IMR-90 (cell line): ENCODE measurements at regions not wholly inside any gene's neighbourhood (a gene's known extent, or its start where the extent isn't known, plus 50 kb on each side); places are given as distances from the start of the nearest gene placed in this dataset.

Source experiments
- MAFK ChIP-seq: IDR thresholded peaks from 2 replicates; pipeline ENCODE4 v1.6.1; 2012; ENCODE audit warnings: low read depth, low read length, improper control_type of control experiment
- POLR2A ChIP-seq: IDR thresholded peaks from 2 replicates; pipeline ENCODE4 v1.6.1; 2012; ENCODE audit warnings: mild to moderate bottlenecking, low read depth, low read length
- TF ChIP-seq, protein P1 (sequence below): conservative IDR thresholded peaks from 2 replicates; pipeline ENCODE4 v1.5.1; 2012; ENCODE audit warnings: mild to moderate bottlenecking, low read depth, low read length, improper control_type of control experiment
- TF ChIP-seq, protein P2 (sequence below): fragments of 150-350 bp; IDR thresholded peaks from 2 replicates; pipeline ENCODE4 v1.6.1; 2017; ENCODE audit warnings: mild to moderate bottlenecking, antibody characterized with exemption, low read length, low read depth

DNA sequence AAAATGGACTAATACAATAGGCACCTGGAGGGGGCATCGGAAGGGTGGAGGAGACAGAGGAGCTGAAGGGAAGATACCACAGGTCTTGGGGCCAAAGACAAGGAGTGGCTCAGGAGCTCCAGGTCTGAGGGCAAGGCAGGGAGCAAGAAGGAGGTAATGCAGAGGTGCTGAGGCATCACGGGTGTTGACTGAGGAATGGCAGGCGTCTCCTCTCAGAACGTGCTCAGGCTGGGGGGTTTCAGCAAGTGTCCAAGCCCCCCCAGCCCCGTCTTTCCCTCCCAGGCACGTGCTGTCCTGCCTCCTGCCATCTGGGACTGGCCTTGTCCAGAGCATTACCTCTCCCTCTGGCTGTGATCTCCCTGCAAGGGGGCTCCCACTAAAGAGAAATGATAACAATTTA, 265.4 kb downstream of the DCDC2C start:
- TF ChIP-seq POLR2A (no peak), MAFK (no peak)
- TF ChIP-seq, protein P1, sequence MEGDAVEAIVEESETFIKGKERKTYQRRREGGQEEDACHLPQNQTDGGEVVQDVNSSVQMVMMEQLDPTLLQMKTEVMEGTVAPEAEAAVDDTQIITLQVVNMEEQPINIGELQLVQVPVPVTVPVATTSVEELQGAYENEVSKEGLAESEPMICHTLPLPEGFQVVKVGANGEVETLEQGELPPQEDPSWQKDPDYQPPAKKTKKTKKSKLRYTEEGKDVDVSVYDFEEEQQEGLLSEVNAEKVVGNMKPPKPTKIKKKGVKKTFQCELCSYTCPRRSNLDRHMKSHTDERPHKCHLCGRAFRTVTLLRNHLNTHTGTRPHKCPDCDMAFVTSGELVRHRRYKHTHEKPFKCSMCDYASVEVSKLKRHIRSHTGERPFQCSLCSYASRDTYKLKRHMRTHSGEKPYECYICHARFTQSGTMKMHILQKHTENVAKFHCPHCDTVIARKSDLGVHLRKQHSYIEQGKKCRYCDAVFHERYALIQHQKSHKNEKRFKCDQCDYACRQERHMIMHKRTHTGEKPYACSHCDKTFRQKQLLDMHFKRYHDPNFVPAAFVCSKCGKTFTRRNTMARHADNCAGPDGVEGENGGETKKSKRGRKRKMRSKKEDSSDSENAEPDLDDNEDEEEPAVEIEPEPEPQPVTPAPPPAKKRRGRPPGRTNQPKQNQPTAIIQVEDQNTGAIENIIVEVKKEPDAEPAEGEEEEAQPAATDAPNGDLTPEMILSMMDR = no peak
- TF ChIP-seq, protein P2, sequence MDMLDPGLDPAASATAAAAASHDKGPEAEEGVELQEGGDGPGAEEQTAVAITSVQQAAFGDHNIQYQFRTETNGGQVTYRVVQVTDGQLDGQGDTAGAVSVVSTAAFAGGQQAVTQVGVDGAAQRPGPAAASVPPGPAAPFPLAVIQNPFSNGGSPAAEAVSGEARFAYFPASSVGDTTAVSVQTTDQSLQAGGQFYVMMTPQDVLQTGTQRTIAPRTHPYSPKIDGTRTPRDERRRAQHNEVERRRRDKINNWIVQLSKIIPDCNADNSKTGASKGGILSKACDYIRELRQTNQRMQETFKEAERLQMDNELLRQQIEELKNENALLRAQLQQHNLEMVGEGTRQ = no peak
